GM21619 (cell line): ENCODE measurements at regions not wholly inside any gene's neighbourhood (a gene's known extent, or its start where the extent isn't known, plus 50 kb on each side); places are given as distances from the start of the nearest gene placed in this dataset.
"Not testable (repeated sequence)": the region's sequence is repeated elsewhere in the genome, so short reads cannot be mapped to it uniquely, and the experiment has no call there.

ENCODE experiments used
- ATAC-seq: cut with Tn5 transposase; IDR thresholded peaks from one replicate; pipeline ENCODE4 v1.9.1; 2021; ENCODE audit not compliant: unreplicated experiment

GRCh38 chr2:87404411-87405255 lies 343.3 kb upstream of the PLGLB2 start:
- not testable (repeated sequence) for ATAC-seq

GRCh38 chr2:87405531-87406216 lies 342.2 kb upstream of the PLGLB2 start:
- not testable (repeated sequence) for ATAC-seq

GRCh38 chr2:87406406-87407175 lies 341.3 kb upstream of the PLGLB2 start:
- ATAC-seq, result not testable (repeated sequence)

GRCh38 chr2:87409601-87410000 lies 338.3 kb upstream of the PLGLB2 start:
- not testable (repeated sequence) for ATAC-seq

- not testable (repeated sequence) for ATAC-seq
Measured at GRCh38 chr2:87410371-87410770, 337.5 kb upstream of the PLGLB2 start.

- ATAC-seq, result not testable (repeated sequence)
Measured at GRCh38 chr2:87412036-87412820, 335.7 kb upstream of the PLGLB2 start.

- not testable (repeated sequence) for ATAC-seq
Measured at GRCh38 chr2:87414331-87414730, 333.6 kb upstream of the PLGLB2 start.

- not testable (repeated sequence) for ATAC-seq
Measured at GRCh38 chr2:87414795-87415570, 332.9 kb upstream of the PLGLB2 start.

GRCh38 chr2:87415586-87416265 lies 332.2 kb upstream of the PLGLB2 start:
- ATAC-seq, result not testable (repeated sequence)

GRCh38 chr2:87416266-87416592 lies 331.7 kb upstream of the PLGLB2 start:
- ATAC-seq, result not testable (repeated sequence)

- not testable (repeated sequence) for ATAC-seq
Measured at GRCh38 chr2:87417147-87417546, 330.7 kb upstream of the PLGLB2 start.

- not testable (repeated sequence) for ATAC-seq
Measured at GRCh38 chr2:87417742-87418567, 329.9 kb upstream of the PLGLB2 start.

GRCh38 chr2:87418823-87419822 lies 328.8 kb upstream of the PLGLB2 start:
- ATAC-seq, result not testable (repeated sequence)

GRCh38 chr2:87419980-87420379 lies 327.9 kb upstream of the PLGLB2 start:
- not testable (repeated sequence) for ATAC-seq

- not testable (repeated sequence) for ATAC-seq
Measured at GRCh38 chr2:87420954-87421353, 326.9 kb upstream of the PLGLB2 start.

- not testable (repeated sequence) for ATAC-seq
Measured at GRCh38 chr2:87423796-87424762, 323.8 kb upstream of the PLGLB2 start.
